Mesenteric fat pad (tissue), 1 donor: ENCODE measurements at regions not wholly inside any gene's neighbourhood (a gene's known extent, or its start where the extent isn't known, plus 50 kb on each side); places are given as distances from the start of the nearest gene placed in this dataset.

ENCODE experiments used
- DNase-seq: peaks from one replicate; pipeline ENCODE4 v3.0.0-alpha.2; 2020; ENCODE audit warnings: low spot score
- donor health status: DM: yes; HTN: yes; CAD: no.

DNA sequence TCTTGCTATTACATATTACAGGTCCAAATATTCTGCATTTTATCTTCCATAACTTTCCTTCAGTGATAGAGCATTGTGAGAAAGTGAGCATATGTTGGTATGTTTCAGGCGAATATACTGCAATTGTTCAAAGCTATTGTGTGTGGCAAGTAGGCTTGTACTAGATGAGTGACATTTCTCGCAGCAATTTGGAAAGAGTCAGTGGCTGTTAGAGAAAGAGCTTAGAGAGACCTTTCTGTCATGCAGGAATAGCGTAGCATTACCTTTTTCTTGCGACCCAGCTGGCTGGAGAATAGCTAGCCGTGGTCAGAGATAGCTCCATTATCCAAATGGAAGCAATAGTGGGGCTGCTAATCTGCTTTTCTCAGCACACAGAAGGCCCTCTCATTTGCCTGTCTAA, 678.5 kb upstream of the FOXG1 start:
- DNase-seq: no peak

DNA sequence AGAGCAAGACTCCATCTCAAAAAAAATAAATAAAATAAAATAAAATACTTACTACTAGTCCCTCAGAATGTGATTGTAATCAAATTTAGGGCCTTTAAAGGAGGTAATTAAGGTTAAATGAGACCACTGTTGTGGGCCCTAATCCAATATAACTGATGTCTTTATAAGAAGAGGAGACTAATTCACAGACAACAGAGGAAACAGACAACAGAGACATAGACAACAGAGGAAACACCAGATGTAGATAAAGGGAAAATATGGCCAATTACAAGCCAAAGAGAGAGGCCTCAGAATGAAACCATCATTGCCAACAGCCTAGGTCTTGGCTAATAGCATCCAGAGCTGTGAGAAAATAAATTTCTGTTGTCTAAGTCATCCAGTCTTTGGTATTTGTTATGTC, 669.0 kb upstream of the FOXG1 start:
- DNase-seq: no peak

DNA sequence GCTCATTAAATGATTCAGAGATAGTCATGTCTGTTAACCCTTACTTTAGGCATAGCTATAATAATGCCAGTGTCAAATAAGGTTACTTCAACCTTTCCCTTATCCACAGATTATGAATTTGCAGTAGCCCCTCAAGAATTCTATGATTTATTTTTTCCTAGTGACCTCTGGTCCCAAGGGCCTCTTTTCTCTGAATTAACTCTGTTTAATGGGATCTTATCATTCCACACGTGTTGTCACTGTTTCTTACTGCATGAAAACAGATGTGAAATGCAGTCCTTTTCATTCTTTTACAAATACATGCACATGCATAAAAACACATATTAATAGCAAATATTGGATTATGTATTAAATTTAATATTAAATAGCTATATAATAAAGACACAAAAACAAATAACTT, 667.7 kb upstream of the FOXG1 start:
- DNase-seq: no peak

DNA sequence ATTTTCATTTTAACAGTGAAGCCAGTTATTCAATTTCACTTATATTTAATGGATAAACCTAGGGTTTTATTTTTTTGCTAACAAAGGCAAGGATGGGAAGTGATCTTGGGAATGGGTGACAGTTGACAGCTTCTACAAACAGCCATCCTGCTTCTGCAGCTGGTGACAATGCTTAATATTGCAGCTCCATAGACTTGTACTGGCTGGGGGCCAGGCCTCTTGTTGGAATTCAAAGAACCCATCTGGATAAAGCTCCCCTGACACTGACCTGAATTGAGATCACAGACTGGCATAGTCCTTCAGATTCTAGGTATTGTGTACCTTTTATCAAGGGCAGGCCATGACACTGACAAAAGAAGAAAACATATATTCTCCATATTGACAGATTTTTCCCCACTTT, 664.6 kb upstream of the FOXG1 start:
- DNase-seq: no peak

DNA sequence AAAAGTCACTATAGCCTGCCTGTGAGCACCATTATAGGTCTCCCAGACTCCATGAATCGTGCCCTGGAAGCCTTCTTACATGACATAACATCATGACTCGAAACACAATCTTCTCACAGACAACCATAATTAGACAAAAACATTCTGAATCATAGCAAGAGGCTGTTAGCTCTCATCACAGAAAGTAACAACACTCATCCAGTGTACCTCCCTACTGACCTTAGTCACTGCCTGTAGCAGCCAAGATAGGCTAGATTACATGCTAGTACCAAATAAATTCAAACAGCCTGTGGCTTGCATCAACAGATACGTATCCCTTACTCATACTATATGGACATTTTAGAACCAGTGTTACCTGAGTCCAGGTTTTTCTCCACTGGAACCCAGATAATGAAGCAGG, 663.8 kb upstream of the FOXG1 start:
- no peak for DNase-seq

DNA sequence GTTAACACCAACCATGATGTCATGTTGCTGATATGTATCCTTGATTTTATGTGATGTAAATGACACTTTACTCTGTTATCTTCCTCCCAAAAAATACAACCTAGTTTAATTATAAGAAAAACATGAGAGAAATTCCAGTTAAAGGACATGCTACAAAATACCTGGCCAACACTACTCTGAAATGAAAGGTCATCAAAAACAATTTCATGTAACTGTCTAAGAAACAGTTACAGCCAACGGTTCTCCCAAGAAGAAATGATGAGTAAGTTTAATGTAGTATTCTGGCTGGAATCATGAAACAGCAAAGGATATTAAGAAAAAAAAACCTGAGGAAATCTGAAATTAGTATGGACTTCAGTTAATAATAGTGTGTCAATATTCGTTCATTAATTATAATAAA, 653.3 kb upstream of the FOXG1 start:
- no peak for DNase-seq

DNA sequence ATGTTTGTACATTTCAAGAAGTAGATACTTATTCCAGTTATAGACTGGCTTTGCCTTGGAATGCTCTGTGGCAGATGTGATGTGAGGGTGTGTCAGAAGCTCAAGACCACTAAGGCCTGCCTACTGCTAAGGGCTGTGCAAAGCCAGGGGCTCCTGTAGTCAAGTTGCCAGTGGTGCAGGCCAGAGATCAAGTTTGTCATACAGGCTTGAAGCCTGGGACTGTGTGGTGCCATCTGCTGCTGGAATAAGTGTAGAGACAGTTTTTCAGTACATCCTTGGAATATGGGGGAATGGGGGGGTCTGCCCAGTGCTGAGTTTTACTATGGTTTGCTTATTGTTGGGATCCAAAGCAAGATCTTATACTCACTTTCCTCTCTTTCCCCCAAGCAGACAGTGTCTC, 649.9 kb upstream of the FOXG1 start:
- DNase-seq: no peak

DNA sequence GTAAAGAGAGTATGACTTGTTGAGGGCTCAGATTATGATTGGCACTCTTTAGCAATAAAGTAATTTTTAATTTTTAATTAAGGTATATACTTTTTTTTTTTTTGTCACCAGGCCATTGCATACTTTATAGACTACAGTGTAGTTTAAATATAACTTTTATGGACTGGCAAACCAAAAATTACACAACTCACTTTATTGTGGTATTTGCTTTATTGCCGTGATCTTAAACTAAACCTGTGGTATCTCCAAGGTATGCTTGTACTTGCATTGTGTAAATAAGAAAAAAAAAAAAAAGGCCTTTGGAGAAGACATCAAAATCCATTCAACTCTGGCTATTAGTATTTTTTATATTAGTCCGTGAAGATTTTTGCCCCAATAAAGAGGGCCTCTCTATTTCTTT, 646.7 kb upstream of the FOXG1 start:
- DNase-seq: no peak

DNA sequence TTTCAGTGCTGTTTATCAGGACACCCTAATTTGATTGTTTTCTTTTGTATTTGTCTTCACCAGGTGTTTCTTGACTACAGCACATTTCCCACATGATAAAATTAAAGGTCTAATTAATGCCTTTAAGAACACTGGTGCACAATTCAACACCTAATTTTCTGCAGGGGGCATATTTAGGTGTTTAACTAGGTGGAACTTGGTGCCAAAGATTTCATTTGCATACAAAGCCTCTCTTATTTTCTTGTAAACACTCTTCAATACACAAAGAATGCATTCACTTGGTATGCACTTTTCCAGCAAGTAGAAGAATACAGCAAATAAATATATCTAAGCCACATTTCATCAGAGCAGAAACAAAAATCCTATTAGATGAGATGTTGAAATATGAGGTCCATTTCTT, 646.2 kb upstream of the FOXG1 start:
- no peak for DNase-seq

DNA sequence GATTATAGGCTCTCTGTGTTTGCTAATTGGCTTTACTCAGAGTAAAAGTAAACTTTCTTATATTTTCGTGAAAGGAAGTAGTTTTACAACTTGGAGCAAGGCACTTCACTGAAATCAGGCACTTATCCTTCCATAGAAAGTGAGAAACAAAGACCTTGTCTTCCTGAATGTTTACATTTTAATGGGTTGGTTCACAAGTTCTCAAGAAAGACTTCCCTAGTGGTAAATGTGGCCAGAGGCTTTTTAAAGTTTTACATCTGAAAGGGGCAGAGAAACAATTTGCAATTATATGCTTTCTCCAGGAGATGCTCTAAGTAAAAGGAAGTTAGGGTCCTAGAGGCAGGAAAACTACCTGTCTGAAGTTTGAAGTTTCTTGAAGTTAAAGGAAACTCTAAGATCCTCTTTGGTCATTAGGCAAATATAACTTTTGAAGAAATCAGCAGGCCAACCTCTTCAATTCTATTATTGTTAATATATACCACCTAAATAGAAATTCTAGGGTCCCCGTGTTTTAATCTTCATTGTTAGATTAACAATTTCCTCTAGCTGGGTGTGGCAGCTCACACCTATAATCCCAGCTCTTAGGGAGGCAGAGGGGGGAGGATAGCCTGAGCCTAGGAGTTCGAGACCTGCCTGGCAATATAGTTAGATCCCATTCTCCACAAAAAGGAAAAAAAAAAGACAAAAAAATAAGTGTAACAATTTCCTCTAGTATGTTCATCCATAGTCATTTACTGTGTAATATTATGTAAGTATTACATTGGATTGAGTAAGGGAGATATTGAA, 644.9 kb upstream of the FOXG1 start:
- no peak for DNase-seq

DNA sequence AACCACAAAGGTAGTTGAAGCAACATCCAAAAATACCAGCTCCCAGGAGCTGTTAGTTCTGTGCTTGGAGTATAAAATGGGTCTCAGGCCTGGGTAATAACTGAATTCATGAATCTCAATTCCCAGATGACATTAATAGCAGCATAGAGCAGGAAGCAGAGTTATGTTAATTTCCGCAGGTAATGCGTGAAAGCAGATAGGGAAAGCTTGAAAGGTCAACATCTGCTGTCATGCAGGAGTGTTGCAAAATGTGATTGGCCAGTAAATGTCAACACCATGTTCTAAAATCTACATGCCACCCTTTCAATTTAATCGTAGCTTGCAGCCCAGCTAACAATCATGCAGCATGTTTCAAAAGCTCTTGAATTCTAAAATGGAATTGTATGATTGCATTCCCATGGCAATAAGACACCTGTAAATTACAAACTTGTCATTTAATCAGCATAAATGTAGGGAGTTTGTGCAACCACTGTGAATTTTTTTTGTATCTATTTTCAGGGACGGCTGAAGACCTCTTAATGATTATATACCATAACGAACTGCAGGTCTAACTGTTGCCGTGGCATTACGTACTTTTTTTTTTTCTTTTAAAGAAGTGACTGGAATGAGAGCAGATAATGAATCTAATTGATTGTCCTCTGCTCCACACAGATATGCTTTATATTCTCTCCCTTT, 635.8 kb upstream of the FOXG1 start:
- no peak for DNase-seq

DNA sequence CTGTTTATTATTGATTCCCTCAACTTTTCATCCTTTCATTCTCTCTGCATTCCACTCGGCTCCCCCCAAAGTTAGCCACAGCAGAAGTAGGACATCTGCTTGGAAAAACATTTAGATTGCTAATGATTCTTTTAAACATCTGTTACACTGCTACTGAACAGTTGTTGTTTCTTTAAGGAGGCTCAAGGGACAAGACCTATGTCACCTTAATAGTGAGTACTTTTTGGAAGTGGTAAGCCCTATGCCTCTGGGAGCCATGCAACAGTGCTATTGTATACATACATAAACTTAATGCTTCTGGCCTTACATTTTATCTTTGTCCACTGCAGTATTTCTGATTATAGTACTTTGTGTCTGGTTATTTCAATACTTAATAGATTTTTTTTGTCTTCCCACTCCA, 628.2 kb upstream of the FOXG1 start:
- DNase-seq: no peak

DNA sequence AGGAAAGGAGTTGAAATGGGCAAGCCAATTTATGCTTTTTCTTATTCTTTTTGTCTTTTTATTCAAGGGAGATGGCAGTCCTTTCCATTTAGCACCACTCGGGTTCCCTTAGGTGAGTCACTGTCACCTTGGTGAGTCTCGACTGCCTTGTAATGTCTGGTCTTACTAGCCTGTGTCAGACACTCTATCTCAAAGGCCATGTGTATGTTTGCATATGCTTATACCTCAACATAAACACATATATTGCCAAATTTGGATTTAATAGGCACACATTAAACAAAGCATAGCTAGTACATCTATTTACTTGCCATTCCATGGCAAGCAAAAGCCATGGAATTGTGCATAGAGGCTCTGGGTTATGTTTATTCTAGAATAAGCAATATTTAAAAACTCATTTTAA, 624.9 kb upstream of the FOXG1 start:
- DNase-seq: no peak

DNA sequence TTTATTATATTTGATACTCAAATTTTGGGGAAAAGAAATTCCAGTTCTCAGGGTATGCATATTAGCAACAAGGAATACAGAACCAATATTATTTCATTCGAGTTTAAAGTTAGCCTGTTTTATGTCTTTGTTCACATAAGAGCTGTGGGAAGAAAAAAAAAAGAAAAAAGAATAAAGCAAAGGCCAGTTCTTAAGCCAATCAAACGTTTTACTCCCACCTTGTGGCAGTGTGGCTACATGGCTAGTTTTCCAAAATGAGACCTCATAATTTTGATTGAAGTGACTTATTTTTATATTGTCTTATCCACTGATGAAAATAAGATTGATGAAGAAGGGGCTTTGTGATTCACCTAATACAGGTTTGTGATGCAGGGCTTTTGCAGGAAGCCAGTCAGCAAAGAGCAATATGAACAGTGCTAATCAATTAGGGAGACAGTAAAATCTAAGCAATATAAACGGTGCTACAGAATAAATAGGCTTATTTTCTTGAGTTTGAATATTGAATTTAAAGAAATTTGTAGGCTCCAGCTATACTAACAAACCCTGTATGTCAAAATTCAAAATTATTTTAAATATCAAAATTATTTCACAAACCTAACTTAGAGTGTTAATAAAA, 624.1 kb upstream of the FOXG1 start:
- DNase-seq: no peak

DNA sequence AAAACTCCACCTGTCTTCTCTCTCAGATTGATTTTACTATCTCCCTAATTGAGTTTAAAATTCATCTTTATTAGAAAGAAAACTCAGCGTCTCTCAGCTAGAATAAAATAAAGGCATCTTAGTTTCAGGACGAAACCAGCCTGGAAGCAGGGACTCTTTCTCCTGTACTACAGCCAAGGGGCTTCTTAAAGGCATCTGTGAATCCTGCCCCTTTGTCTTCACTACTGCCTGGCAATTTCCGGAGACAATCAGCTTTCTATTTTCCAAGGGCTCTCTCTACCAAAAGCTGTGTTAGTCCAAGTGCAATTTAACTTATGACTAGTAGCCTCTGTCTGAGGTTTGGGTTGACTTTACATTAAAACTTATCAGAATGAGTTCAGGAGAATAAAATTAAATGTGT, 623.3 kb upstream of the FOXG1 start:
- no peak for DNase-seq

DNA sequence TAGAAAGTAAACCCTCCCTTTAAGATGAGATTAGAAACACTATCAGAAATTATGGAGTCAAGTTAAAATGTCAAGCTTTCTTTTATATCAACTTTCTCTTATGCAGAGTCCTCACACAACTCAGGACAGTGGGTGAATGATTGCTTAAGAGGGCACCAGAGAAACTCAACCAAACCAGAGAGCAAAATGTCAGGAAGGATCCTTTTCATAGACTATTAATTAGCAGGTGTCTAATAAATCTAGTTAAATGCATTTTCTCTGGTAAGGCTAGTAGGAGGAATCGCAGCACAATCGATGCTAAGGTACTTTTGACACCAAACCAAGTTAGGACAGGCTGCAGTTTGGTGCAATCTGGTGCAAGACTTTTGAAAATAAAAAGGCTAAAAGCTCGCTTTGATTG, 614.7 kb upstream of the FOXG1 start:
- no peak for DNase-seq

DNA sequence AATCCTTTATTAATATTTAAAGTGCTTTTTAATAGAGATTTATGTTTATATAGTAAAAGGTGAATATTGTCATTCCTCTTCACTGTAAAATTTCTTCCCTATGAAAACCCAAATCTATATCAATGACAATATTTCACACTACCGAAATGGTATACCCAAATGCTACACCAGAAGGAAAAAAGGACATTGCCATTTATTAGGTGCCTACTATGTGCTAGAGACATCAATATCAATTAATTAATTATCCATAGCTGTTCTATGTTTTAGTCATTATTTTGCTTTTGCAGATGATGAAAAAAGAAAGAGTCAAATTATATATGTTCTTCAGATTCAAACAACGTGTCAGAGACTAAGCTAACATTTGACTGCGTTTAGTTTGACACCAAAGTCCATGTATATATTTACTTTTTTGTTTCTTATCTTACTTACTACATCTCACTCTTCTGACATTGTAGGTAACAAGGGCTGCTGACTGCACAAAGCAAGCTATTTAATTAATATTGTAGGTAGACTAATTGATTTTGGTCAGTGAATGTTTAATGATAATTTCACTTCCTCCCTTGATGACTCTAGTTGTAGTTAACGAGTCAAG, 614.0 kb upstream of the FOXG1 start:
- no peak for DNase-seq

DNA sequence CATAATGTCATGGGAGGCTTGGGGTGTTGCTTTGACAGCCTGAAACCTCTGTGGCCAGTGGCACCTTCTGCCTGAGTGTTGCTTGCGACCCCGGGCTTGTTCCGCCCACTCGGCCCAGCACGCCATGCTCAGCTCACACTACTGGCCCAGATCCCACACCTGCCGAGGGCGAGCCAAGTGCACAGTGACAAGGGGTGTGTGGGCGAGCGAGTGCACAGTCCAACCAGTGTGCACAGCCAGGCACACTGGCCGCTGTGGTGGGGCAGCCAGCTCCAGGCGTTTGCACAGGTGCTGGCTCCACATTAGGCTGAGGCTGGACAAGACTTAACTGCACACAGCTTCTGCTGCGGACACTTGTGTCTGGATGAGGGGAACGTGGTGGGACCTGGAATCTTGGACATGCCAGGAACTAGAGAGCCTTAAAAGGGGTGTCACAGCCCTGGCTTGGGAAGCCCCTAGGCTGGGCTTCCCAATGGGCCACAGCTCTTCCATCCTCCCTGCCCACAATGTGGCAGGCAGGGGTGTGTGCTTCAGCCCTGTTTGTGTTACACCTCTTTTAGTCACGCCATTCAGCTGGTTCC, 609.2 kb upstream of the FOXG1 start:
- DNase-seq: no peak

DNA sequence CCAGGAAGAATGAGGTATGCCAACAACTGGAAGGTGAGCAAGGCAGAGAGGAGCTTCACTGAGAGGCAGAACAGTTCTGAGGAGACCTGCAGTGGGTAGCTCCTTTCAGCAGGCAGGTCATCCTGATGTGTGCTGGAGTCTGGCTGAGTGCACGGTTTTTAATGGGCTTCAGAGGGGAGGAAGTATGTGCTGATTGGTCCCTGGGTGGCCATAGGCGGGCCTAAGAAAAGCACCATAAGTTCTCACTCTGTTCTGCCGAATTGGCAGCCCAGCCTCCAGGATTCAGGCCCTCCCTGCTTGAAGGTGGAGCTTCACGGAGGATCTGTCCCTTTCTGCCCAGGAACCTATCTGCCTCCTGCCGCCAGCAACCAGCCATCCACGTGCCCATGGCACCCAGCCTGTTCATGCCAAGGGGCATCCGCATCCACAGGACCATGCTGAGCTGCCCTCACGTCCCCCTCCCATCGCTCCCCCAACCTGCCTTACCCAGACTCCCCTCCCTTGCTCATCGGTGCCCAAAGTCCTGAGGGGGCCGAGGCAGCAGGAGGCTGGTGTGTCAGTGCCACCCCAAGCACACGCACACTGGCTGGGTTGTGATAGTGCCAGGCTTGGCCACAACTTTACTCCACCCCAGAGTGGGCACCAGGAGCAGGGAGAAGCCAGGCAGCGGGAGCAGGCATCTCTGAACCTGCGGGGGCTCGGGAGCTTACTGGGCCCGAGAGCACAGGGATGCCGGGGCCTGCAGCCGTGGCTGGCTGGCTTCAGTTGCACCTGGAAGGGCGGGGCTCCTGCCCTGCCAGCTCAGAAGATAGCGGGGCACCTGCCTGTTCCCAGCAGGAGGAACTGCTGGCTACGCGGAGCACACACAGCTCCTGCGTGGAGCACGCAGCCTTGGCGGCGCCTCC, 608.4 kb upstream of the FOXG1 start:
- no peak for DNase-seq

DNA sequence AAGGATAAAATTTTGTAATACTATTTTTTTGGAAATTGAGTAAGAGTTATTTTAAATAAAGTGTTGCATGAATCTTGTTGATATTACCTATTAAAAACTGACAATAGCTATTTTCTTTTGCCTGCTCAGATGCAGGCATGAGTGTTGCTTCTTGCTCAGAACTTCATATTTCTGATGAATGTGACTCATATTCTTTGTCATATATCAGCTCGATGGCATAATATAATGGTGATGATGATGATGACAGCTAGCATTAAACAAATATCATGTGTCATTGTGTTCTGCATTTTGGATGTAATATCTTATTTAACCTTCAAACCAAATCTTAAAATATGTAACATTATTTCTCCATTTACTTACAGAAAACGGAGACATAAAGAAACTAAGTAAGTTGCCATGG, 605.5 kb upstream of the FOXG1 start:
- DNase-seq: no peak

DNA sequence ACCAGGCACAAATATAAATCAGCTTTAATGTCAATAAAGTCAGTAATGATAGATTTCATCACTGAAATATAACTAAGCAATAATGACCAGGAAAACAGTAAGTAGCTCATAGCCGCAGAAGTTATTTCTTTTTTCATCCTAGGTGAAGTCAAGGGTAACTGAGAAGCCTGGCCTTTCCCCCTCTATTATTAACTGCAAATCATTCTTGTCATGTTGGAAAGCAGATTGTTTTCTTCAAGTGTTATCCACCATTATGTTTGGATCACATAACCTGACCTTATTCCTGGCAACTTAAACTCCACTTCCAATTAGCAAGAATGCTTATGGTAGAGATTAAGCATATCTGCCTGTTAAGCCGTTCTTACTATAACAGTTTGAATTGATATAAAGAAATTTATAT, 603.4 kb upstream of the FOXG1 start:
- DNase-seq: no peak
